Fibroblast of lung (primary cell): ENCODE measurements at regions not wholly inside any gene's neighbourhood (a gene's known extent, or its start where the extent isn't known, plus 50 kb on each side); places are given as distances from the start of the nearest gene placed in this dataset.

ENCODE experiments used
- DNase-seq, 2 donors: peaks; one replicate each; pipeline versions ENCODE4 v3.0.0 to v3.0.0-alpha.2; 2010; ENCODE audit warnings: low read depth in 2 of 2
- H2AFZ ChIP-seq: 2 replicates; pipeline ENCODE4 v1.5.1; 2012; ENCODE audit warnings: low read length, control low read depth, inconsistent platforms
- H3K27ac ChIP-seq: 2 replicates; pipeline ENCODE4 v1.5.1; 2011; ENCODE audit warnings: low read length, control low read depth; ENCODE audit not compliant: insufficient read depth
- H3K27me3 ChIP-seq: 2 replicates; pipeline ENCODE4 v1.5.1; 2011; ENCODE audit warnings: mild to moderate bottlenecking, low read length; ENCODE audit not compliant: control insufficient read depth, insufficient read depth
- H3K36me3 ChIP-seq: 2 replicates; pipeline ENCODE4 v1.5.1; 2011; ENCODE audit warnings: low read length; ENCODE audit not compliant: control insufficient read depth, insufficient read depth
- H3K4me1 ChIP-seq: 2 replicates; pipeline ENCODE4 v1.5.1; 2011; ENCODE audit warnings: low read length; ENCODE audit not compliant: control insufficient read depth, insufficient read depth; ENCODE audit errors: extremely low read depth
- H3K4me2 ChIP-seq: 2 replicates; pipeline ENCODE4 v1.5.1; 2011; ENCODE audit warnings: low read length, control low read depth; ENCODE audit not compliant: insufficient read depth; ENCODE audit errors: extremely low read depth
- H3K4me3 ChIP-seq, 4 experiments: fragments of 200-600 bp in 1 of 4; sonication (generic) in 1 of 4; replicated peaks in 1 of 4; 2 replicates each; pipeline ENCODE4 v1.5.1; 2011 to 2016; ENCODE audit warnings: low read length in 4 of 4, low read depth in 3 of 4, mild to moderate bottlenecking in 3 of 4, control low read depth in 2 of 4, inconsistent platforms in 1 of 4, mixed read lengths in 1 of 4; ENCODE audit not compliant: insufficient read depth in 1 of 4; ENCODE audit errors: control extremely low read depth in 1 of 4
- H3K79me2 ChIP-seq: 2 replicates; pipeline ENCODE4 v1.5.1; 2012; ENCODE audit warnings: mild to moderate bottlenecking, low read length, inconsistent platforms; ENCODE audit not compliant: control insufficient read depth, insufficient read depth
- H3K9ac ChIP-seq: 2 replicates; pipeline ENCODE4 v1.5.1; 2011; ENCODE audit warnings: mild to moderate bottlenecking, low read length, control low read depth; ENCODE audit not compliant: insufficient read depth
- H3K9me3 ChIP-seq: 2 replicates; pipeline ENCODE4 v1.5.1; 2012; ENCODE audit warnings: low read depth, low read length; ENCODE audit not compliant: control insufficient read depth, insufficient read depth
- H4K20me1 ChIP-seq: 2 replicates; pipeline ENCODE4 v1.5.1; 2011; ENCODE audit warnings: low read length; ENCODE audit not compliant: control insufficient read depth, insufficient read depth; ENCODE audit errors: extremely low read depth
- EZH2 ChIP-seq: IDR thresholded peaks from 2 replicates; pipeline ENCODE4 v1.5.1; 2012; ENCODE audit warnings: low read length, control low read depth, mild to moderate bottlenecking; ENCODE audit errors: missing control alignments
- TF ChIP-seq, protein P1 (sequence below), 2 donors: IDR thresholded peaks in 1 of 2; conservative IDR thresholded peaks in 1 of 2; 1 replicate in 1 of 2; 2 replicates in 1 of 2; pipeline ENCODE4 v1.5.1; 2011 to 2012; ENCODE audit warnings: low read length in 2 of 2, control low read depth in 1 of 2, inconsistent platforms in 1 of 2, low read depth in 1 of 2, mild to moderate bottlenecking in 1 of 2

DNA sequence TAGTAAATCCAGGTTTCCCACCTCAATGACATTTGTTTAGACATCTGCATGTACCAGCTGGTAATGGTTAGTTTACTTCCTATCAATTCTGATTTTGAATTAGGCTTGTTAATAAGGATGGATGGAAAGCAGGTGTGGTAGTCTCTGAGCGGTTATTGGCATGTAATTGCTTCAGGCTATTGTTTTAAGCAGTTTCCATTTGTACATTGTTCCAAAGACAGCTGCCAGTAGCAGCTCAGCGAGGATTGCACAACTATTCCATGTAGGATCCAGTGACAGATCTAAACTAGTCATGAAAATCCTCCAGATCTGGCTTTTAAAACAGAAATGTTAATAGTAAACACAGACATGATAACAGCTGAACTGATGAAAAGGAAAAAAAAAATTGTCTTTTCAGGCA, 436.0 kb upstream of the ADARB2 start:
- no peak overlapping the region for H3K9ac ChIP-seq
- DNase-seq: no peak

DNA sequence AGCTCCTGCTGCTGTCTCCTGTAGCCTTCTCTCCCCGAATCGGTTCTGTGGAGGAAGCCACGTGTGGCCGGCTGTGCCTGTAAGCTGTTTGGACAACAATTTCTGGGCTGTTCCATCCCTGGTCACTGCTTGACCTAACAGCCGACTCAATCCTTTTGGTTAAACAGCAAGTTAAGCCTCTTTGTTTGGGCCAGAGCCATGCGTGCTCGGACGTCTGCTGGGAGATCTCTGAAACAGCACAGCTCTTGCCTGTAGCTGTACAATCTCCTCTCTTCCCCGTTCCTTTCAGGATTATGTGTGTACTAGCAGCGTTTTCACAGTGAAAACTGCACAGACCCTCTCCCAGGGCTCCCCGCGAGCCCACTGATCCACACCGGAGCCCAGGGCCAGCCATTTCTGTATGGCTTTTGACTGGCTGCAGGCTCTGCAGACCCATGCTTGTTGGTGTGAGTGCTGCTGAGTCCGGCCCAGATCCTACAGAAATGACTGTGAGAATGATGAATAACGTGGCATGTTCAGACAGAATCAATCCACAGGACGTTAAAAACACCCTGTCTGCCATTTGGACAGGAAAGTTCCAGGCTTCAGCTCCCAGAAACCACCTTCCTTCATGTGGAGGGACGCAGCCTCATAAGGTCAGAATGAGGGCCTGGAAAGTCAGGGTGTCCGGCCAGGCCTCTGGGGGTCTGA, 428.6 kb upstream of the ADARB2 start:
- no peak for DNase-seq
- no peaks in the 10 kb centered on the region for H3K79me2 ChIP-seq
- no peak overlapping the region for H3K4me2 ChIP-seq
- H3K4me3 ChIP-seq: no peak overlapping the region
- no peaks in the 10 kb centered on the region for H3K4me1 ChIP-seq
- no peak overlapping the region for H3K9ac ChIP-seq
- no peaks in the 10 kb centered on the region for H3K9me3 ChIP-seq
- TF ChIP-seq, protein P1, sequence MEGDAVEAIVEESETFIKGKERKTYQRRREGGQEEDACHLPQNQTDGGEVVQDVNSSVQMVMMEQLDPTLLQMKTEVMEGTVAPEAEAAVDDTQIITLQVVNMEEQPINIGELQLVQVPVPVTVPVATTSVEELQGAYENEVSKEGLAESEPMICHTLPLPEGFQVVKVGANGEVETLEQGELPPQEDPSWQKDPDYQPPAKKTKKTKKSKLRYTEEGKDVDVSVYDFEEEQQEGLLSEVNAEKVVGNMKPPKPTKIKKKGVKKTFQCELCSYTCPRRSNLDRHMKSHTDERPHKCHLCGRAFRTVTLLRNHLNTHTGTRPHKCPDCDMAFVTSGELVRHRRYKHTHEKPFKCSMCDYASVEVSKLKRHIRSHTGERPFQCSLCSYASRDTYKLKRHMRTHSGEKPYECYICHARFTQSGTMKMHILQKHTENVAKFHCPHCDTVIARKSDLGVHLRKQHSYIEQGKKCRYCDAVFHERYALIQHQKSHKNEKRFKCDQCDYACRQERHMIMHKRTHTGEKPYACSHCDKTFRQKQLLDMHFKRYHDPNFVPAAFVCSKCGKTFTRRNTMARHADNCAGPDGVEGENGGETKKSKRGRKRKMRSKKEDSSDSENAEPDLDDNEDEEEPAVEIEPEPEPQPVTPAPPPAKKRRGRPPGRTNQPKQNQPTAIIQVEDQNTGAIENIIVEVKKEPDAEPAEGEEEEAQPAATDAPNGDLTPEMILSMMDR (conservative IDR thresholded peaks at IDR 0.05 in 1 of 2, IDR thresholded peaks at IDR 0.05 in 1 of 2; ENCODE audit: low read depth in 1 of 2, low read length in 2 of 2): no peak
- TF ChIP-seq EZH2: no peak
- no peaks in the 10 kb centered on the region for H3K36me3 ChIP-seq
- H4K20me1 ChIP-seq: no peaks in the 10 kb centered on the region
- H3K27me3 ChIP-seq: no peaks in the 10 kb centered on the region
- no peak overlapping the region for H3K27ac ChIP-seq
- no peak overlapping the region for H2AFZ ChIP-seq

More for the DNA sequence above, 436.0 kb upstream of the ADARB2 start:
- no peak overlapping the region for H3K4me3 ChIP-seq
- no peak overlapping the region for H3K27ac ChIP-seq
- H2AFZ ChIP-seq: no peak overlapping the region
- no peaks in the 10 kb centered on the region for H3K27me3 ChIP-seq
- H3K79me2 ChIP-seq: no peaks in the 10 kb centered on the region
- H3K4me1 ChIP-seq: no peaks in the 10 kb centered on the region
- no peaks in the 10 kb centered on the region for H3K36me3 ChIP-seq
- no peaks in the 10 kb centered on the region for H3K9me3 ChIP-seq
- no peaks in the 10 kb centered on the region for H4K20me1 ChIP-seq
- TF ChIP-seq, protein P1 (conservative IDR thresholded peaks at IDR 0.05 in 1 of 2, IDR thresholded peaks at IDR 0.05 in 1 of 2; ENCODE audit: low read depth in 1 of 2, low read length in 2 of 2): no peak
- no peak for TF ChIP-seq EZH2
- no peak overlapping the region for H3K4me2 ChIP-seq

DNA sequence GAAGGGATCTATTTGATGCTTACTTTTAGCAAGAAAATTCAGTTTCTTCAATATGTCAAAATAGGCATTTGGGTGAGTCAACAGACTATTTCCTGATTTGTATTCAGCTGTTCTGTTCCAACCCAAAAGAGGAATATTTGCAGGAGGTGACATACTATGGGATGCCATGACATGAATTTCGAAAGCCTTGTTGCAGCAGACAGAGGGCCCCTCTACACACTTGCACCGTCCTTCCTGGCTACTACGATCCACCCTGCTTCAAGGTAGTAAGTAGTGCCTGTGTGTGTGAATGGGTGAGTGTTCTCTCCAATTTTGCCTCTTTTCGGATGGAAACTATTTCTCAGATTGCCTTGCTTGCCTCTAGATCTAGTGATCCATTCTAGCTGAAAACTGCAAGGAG, 413.0 kb upstream of the ADARB2 start:
- Histone ChIP-seq H4K20me1 (no peaks in the 10 kb centered on the region), H3K27ac (no peak overlapping the region), H2AFZ (no peak overlapping the region), H3K9me3 (no peaks in the 10 kb centered on the region), H3K9ac (no peak overlapping the region), H3K79me2 (no peaks in the 10 kb centered on the region), H3K27me3 (no peaks in the 10 kb centered on the region), H3K36me3 (no peaks in the 10 kb centered on the region), H3K4me3 (no peak overlapping the region), H3K4me2 (no peak overlapping the region), H3K4me1 (no peaks in the 10 kb centered on the region)
- TF ChIP-seq EZH2: no peak
- TF ChIP-seq, protein P1 (conservative IDR thresholded peaks at IDR 0.05 in 1 of 2, IDR thresholded peaks at IDR 0.05 in 1 of 2; ENCODE audit: low read depth in 1 of 2, low read length in 2 of 2): no peak
- no peak for DNase-seq
